Large intestine (tissue), 3 donors: ENCODE measurements at regions not wholly inside any gene's neighbourhood (a gene's known extent, or its start where the extent isn't known, plus 50 kb on each side); places are given as distances from the start of the nearest gene placed in this dataset.
"Not testable (repeated sequence)": the region's sequence is repeated elsewhere in the genome, so short reads cannot be mapped to it uniquely, and the experiment has no call there.

ENCODE experiments used
- DNase-seq, 2 donors: peaks; one replicate each; pipeline versions ENCODE4 v3.0.0 to v3.0.0-alpha.2; 2013
- H3K27ac ChIP-seq: one replicate; pipeline ENCODE4 v1.5.1; 2013; ENCODE audit warnings: low read length
- H3K27me3 ChIP-seq: 2 replicates; pipeline ENCODE4 v1.6.1; 2013; ENCODE audit warnings: low read length; ENCODE audit not compliant: control insufficient read depth, insufficient read depth
- H3K36me3 ChIP-seq: 2 replicates; pipeline ENCODE4 v1.6.1; 2013; ENCODE audit warnings: low read length; ENCODE audit not compliant: control insufficient read depth, insufficient read depth
- H3K4me1 ChIP-seq: one replicate; pipeline ENCODE4 v1.6.1; 2013; ENCODE audit warnings: low read length; ENCODE audit not compliant: control insufficient read depth, insufficient read depth
- H3K4me3 ChIP-seq: one replicate; pipeline ENCODE4 v1.5.1; 2013; ENCODE audit warnings: low read length
- H3K9me3 ChIP-seq: one replicate; pipeline ENCODE4 v1.6.1; 2013; ENCODE audit warnings: mild to moderate bottlenecking, low read depth, low read length, moderate library complexity; ENCODE audit not compliant: control insufficient read depth
- WGBS: methylation state at CpG from one replicate; pipeline ENCODE4 v1.1.5; 2013; ENCODE audit warnings: low lambda C conversion rate; ENCODE audit not compliant: insufficient coverage; 5-methylcytosine and 5-hydroxymethylcytosine counted together

GRCh38 chr13:89363144-89363543 is 1692.0 kb downstream of the SLITRK5 start:
- Histone ChIP-seq H3K4me3 (no peak overlapping the region), H3K4me1 (no peaks in the 10 kb centered on the region), H3K27me3 (no peaks in the 10 kb centered on the region), H3K36me3 (no peaks in the 10 kb centered on the region), H3K27ac (no peak overlapping the region), H3K9me3 (peaks cover 10% of the 10 kb centered on the region)
- 100% methylated on average over 2 of the region's 41 CpGs for WGBS
- no peak for DNase-seq

- Histone ChIP-seq H3K27me3 (no peaks in the 10 kb centered on the region), H3K9me3 (no peaks in the 10 kb centered on the region), H3K36me3 (no peaks in the 10 kb centered on the region), H3K4me1 (no peaks in the 10 kb centered on the region), H3K4me3 (no peak overlapping the region), H3K27ac (no peak overlapping the region)
- WGBS: no CpG with 5 or more reads among the region's 3 CpGs
- no peak for DNase-seq
Observed at GRCh38 chr13:89372193-89372592, 1701.0 kb downstream of the SLITRK5 start.

- H3K27ac ChIP-seq: no peak overlapping the region
- peak; percentile 4 for DNase-seq
- WGBS: 88% methylated on average over 1 of the region's 2 CpGs
- no peaks in the 10 kb centered on the region for H3K27me3 ChIP-seq
- no peaks in the 10 kb centered on the region for H3K36me3 ChIP-seq
- no peaks in the 10 kb centered on the region for H3K9me3 ChIP-seq
- no peaks in the 10 kb centered on the region for H3K4me1 ChIP-seq
- no peak overlapping the region for H3K4me3 ChIP-seq
Observed at GRCh38 chr13:89375839-89376238, 1704.7 kb downstream of the SLITRK5 start.

- H3K36me3 ChIP-seq: no peaks in the 10 kb centered on the region
- no peaks in the 10 kb centered on the region for H3K9me3 ChIP-seq
- no peak overlapping the region for H3K4me3 ChIP-seq
- WGBS: 30% methylated on average over 1 of the region's 3 CpGs
- H3K4me1 ChIP-seq: no peaks in the 10 kb centered on the region
- H3K27me3 ChIP-seq: no peaks in the 10 kb centered on the region
- no peak overlapping the region for H3K27ac ChIP-seq
- DNase-seq: no peak
Observed at GRCh38 chr13:89380101-89380500, 1708.9 kb downstream of the SLITRK5 start.

GRCh38 chr13:89382981-89383380 is 1711.8 kb downstream of the SLITRK5 start:
- H3K27ac ChIP-seq: no peak overlapping the region
- DNase-seq: no peak
- no peaks in the 10 kb centered on the region for H3K27me3 ChIP-seq
- H3K4me1 ChIP-seq: no peaks in the 10 kb centered on the region
- no peaks in the 10 kb centered on the region for H3K9me3 ChIP-seq
- no peaks in the 10 kb centered on the region for H3K36me3 ChIP-seq
- no peak overlapping the region for H3K4me3 ChIP-seq
- 100% methylated on average over 2 of the region's 3 CpGs for WGBS

GRCh38 chr13:89383891-89384290 is 1712.7 kb downstream of the SLITRK5 start:
- no CpG with 5 or more reads among the region's 1 CpG for WGBS
- Histone ChIP-seq H3K4me1 (no peaks in the 10 kb centered on the region), H3K36me3 (no peaks in the 10 kb centered on the region), H3K27me3 (no peaks in the 10 kb centered on the region), H3K27ac (no peak overlapping the region), H3K4me3 (no peak overlapping the region), H3K9me3 (no peaks in the 10 kb centered on the region)
- DNase-seq: no peak

- H3K36me3 ChIP-seq: no peaks in the 10 kb centered on the region
- H3K9me3 ChIP-seq: no peaks in the 10 kb centered on the region
- no peaks in the 10 kb centered on the region for H3K4me1 ChIP-seq
- H3K4me3 ChIP-seq: no peak overlapping the region
- H3K27ac ChIP-seq: no peak overlapping the region
- H3K27me3 ChIP-seq: no peaks in the 10 kb centered on the region
- no peak for DNase-seq
- 20% methylated on average over 1 of the region's 4 CpGs for WGBS
Observed at GRCh38 chr13:89393758-89394304, 1722.7 kb downstream of the SLITRK5 start.

GRCh38 chr13:89401264-89401675 is 1730.1 kb downstream of the SLITRK5 start:
- no peak overlapping the region for H3K27ac ChIP-seq
- no peak overlapping the region for H3K4me3 ChIP-seq
- H3K9me3 ChIP-seq: no peaks in the 10 kb centered on the region
- H3K4me1 ChIP-seq: no peaks in the 10 kb centered on the region
- no peaks in the 10 kb centered on the region for H3K27me3 ChIP-seq
- no peaks in the 10 kb centered on the region for H3K36me3 ChIP-seq
- WGBS: 100% methylated on average over 1 of the region's 2 CpGs
- DNase-seq: no peak

GRCh38 chr13:89402211-89402610 is 1731.0 kb downstream of the SLITRK5 start:
- no peak overlapping the region for H3K4me3 ChIP-seq
- no peaks in the 10 kb centered on the region for H3K36me3 ChIP-seq
- H3K9me3 ChIP-seq: no peaks in the 10 kb centered on the region
- 80% methylated on average over 1 of the region's 1 CpG for whole genome bisulfite sequencing
- no peak overlapping the region for H3K27ac ChIP-seq
- no peak for DNase-seq
- H3K4me1 ChIP-seq: no peaks in the 10 kb centered on the region
- no peaks in the 10 kb centered on the region for H3K27me3 ChIP-seq

- not testable (repeated sequence) for DNase-seq, H3K27me3 ChIP-seq, H3K9me3 ChIP-seq, H3K27ac ChIP-seq, H3K36me3 ChIP-seq, H3K4me1 ChIP-seq, H3K4me3 ChIP-seq
- WGBS: no CpG with 5 or more reads among the region's 6 CpGs
Observed at GRCh38 chr13:89406096-89406495, 1734.9 kb downstream of the SLITRK5 start.

GRCh38 chr13:89407357-89407756 is 1736.2 kb downstream of the SLITRK5 start:
- no peaks in the 10 kb centered on the region for H3K9me3 ChIP-seq
- H3K4me3 ChIP-seq: no peak overlapping the region
- no CpG with 5 or more reads among the region's 4 CpGs for WGBS
- H3K36me3 ChIP-seq: no peaks in the 10 kb centered on the region
- no peaks in the 10 kb centered on the region for H3K27me3 ChIP-seq
- no peak overlapping the region for H3K27ac ChIP-seq
- DNase-seq: no peak
- no peaks in the 10 kb centered on the region for H3K4me1 ChIP-seq
